ENCODE measurements at regions not wholly inside any gene's neighbourhood (a gene's known extent, or its start where the extent isn't known, plus 50 kb on each side); places are given as distances from the start of the nearest gene placed in this dataset.
"Not testable (repeated sequence)": the region's sequence is repeated elsewhere in the genome, so short reads cannot be mapped to it uniquely, and the experiment has no call there.

DNA sequence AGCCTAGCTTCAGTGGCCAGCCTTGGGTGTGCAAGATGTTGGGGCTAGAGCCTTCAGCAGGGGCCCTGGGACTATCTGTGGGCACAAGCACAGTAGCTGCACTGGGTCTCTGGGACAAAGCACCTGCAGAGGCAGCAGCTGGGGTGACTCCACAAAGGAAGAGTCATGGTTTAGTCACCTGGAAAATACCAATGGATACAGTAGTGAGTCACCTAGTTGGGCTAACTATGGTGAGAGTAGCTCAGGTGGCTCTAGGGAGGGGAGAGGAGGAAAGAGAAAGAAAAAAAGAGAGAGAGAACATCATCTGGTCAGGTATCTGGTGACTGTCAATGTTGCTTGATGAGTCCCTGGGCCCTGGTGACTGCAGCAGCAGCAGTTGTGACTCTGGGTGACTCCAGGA, 72.9 kb upstream of the SPIN4 start:
- no peak overlapping the region for H3K4me3 Mint-ChIP-seq
- no peak for DNase-seq (ENCODE audit: low spot score in 2 of 2, unreplicated experiment in 2 of 2)
- no peak for TF ChIP-seq CTCF (IDR thresholded peaks at IDR 0.05; ENCODE audit: unreplicated experiment)
- peaks cover 2% of the 10 kb centered on the region for H3K4me1 Mint-ChIP-seq
- no peak overlapping the region for H3K27ac Mint-ChIP-seq
- H3K36me3 Mint-ChIP-seq: peaks cover 4% of the 10 kb centered on the region
- no peaks in the 10 kb centered on the region for H3K27me3 Mint-ChIP-seq (ENCODE audit: low read depth)
- H3K9me3 Mint-ChIP-seq: peaks cover 28% of the 10 kb centered on the region

DNA sequence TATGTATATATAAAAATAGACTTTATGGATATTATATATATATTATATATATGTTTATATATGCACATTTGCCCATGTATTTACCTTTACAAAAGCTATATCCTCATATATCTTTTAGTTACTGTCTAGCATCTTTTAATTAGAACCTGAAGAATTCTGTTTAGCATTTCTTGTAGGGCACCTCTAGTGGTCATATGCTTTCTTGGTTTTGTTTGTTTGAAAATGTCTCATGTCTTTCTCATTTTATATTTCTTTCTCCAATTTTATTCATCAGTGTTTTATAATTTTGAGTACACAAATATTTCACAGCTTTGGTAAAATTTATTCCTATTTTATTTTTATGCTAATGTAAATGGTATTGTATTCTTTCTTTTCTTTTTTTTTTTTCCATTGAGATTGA, 70.3 kb upstream of the SPIN4 start:
- Mint-ChIP-seq H3K4me1 (peaks cover under 1% of the 10 kb centered on the region), H3K9me3 (peaks cover 47% of the 10 kb centered on the region), H3K4me3 (no peak overlapping the region), H3K27ac (no peak overlapping the region), H3K36me3 (peaks cover 4% of the 10 kb centered on the region), H3K27me3 (ENCODE audit: low read depth) (no peaks in the 10 kb centered on the region)
- no peak for DNase-seq (ENCODE audit: low spot score in 2 of 2, unreplicated experiment in 2 of 2)
- TF ChIP-seq CTCF (IDR thresholded peaks at IDR 0.05; ENCODE audit: unreplicated experiment): peak; percentile 35

GRCh38 chrX:63418211-63418610, 67.1 kb upstream of the SPIN4 start:
- Mint-ChIP-seq H3K36me3 (peaks cover under 1% of the 10 kb centered on the region), H3K9me3 (peaks cover 57% of the 10 kb centered on the region), H3K4me1 (no peaks in the 10 kb centered on the region), H3K27ac (no peak overlapping the region), H3K4me3 (no peak overlapping the region), H3K27me3 (ENCODE audit: low read depth) (no peaks in the 10 kb centered on the region)
- TF ChIP-seq CTCF (IDR thresholded peaks at IDR 0.05; ENCODE audit: unreplicated experiment): no peak
- DNase-seq (ENCODE audit: low spot score in 2 of 2, unreplicated experiment in 2 of 2): no peak

- DNase-seq (ENCODE audit: low spot score in 2 of 2, unreplicated experiment in 2 of 2): no peak
- H3K9me3 Mint-ChIP-seq: peaks cover 57% of the 10 kb centered on the region
- no peak overlapping the region for H3K27ac Mint-ChIP-seq
- no peak for TF ChIP-seq CTCF (IDR thresholded peaks at IDR 0.05; ENCODE audit: unreplicated experiment)
- no peaks in the 10 kb centered on the region for H3K36me3 Mint-ChIP-seq
- H3K4me1 Mint-ChIP-seq: no peaks in the 10 kb centered on the region
- H3K27me3 Mint-ChIP-seq (ENCODE audit: low read depth): no peaks in the 10 kb centered on the region
- H3K4me3 Mint-ChIP-seq: no peak overlapping the region
Observed at GRCh38 chrX:63417649-63418048, 66.5 kb upstream of the SPIN4 start.

DNA sequence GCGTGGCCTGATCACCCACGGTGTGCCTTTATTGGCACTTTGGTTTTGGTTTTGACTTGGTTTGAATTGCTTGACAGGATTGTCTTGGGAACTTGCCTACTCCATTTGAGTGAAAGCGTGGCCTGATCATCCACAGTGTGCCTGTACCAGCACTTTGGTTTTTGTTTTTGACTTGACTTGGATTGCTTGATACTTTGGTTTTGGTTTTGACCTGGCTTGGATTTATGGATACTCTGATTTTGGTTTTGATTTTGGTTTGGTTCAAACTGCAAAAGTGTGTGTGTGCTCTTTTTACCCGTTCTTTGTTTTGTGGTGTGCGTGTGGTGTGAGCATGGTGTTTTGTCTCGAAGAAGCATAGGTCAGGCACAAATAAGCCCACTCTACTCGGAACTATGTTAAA, 58.8 kb upstream of the SPIN4 start:
- H3K27me3 Mint-ChIP-seq (ENCODE audit: low read depth); DNase-seq (ENCODE audit: low spot score in 2 of 2, unreplicated experiment in 2 of 2); H3K27ac Mint-ChIP-seq; H3K4me1 Mint-ChIP-seq; H3K36me3 Mint-ChIP-seq; H3K4me3 Mint-ChIP-seq: not testable (repeated sequence)
- H3K9me3 Mint-ChIP-seq: peaks cover 62% of the 10 kb centered on the region

DNA sequence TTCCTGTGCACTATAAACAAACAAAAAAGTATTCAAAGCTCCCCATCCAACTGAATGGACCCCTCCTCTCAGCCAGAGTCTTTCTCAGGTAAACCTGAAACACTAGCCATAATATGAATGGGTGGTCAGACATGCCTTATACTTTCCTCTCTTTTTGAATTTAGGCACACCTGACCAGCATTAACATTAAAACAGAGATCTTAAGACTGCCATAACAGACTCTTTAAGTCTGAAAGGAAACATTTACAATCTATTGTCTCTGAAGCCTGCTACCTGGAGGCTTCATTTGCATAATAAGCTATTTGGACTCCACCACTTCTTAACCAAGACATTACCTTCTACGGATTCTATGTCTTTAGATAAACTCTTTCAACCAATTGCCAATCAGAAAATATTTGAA, 56.9 kb upstream of the SPIN4 start:
- H3K27me3 Mint-ChIP-seq (ENCODE audit: low read depth): no peaks in the 10 kb centered on the region
- peaks cover 3% of the 10 kb centered on the region for H3K36me3 Mint-ChIP-seq
- H3K9me3 Mint-ChIP-seq: peaks cover 66% of the 10 kb centered on the region
- DNase-seq (ENCODE audit: low spot score in 2 of 2, unreplicated experiment in 2 of 2): no peak
- H3K27ac Mint-ChIP-seq: no peak overlapping the region
- no peak overlapping the region for H3K4me3 Mint-ChIP-seq
- H3K4me1 Mint-ChIP-seq: no peaks in the 10 kb centered on the region
- no peak for TF ChIP-seq CTCF (IDR thresholded peaks at IDR 0.05; ENCODE audit: unreplicated experiment)

Measured in mesothelial cell of epicardium (in vitro differentiated cells).